B cell (primary cell): ENCODE measurements at regions not wholly inside any gene's neighbourhood (a gene's known extent, or its start where the extent isn't known, plus 50 kb on each side); places are given as distances from the start of the nearest gene placed in this dataset.

Experiments
- EZH2 ChIP-seq: IDR thresholded peaks from 2 replicates; pipeline ENCODE4 v1.6.1; 2012; ENCODE audit warnings: borderline replicate concordance, low read depth, mild to moderate bottlenecking, moderate library complexity, low read length; ENCODE audit not compliant: insufficient read depth, poor library complexity, severe bottlenecking
- TF ChIP-seq, protein P1 (sequence below): fragments of 200-600 bp; IDR thresholded peaks from one replicate; pipeline ENCODE4 v1.8.0; 2022; ENCODE audit warnings: antibody characterized with exemption, mild to moderate bottlenecking

DNA sequence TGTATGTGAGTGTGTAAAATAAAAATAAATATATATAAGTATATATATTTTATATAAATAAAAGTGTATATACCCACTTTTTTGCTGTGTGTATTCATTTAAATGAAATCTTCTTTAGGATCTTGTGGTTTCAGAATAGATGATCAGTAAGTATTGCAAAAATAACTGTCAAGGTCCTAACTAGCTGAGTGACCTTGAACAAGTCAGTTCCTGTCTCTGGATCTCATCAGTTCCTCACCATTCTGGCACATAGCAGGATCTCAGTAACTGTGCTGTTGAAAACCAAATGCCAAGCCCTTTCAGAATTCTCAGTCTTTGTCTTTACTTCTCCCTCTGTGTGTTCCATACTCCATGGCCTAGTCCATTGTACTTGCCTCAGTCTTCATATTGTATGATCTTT, 115.3 kb upstream of the CXCR4 start:
- TF ChIP-seq, protein P1, sequence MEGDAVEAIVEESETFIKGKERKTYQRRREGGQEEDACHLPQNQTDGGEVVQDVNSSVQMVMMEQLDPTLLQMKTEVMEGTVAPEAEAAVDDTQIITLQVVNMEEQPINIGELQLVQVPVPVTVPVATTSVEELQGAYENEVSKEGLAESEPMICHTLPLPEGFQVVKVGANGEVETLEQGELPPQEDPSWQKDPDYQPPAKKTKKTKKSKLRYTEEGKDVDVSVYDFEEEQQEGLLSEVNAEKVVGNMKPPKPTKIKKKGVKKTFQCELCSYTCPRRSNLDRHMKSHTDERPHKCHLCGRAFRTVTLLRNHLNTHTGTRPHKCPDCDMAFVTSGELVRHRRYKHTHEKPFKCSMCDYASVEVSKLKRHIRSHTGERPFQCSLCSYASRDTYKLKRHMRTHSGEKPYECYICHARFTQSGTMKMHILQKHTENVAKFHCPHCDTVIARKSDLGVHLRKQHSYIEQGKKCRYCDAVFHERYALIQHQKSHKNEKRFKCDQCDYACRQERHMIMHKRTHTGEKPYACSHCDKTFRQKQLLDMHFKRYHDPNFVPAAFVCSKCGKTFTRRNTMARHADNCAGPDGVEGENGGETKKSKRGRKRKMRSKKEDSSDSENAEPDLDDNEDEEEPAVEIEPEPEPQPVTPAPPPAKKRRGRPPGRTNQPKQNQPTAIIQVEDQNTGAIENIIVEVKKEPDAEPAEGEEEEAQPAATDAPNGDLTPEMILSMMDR: no peak
- no peak for TF ChIP-seq EZH2
